H1 (cell line): ENCODE measurements at regions not wholly inside any gene's neighbourhood (a gene's known extent, or its start where the extent isn't known, plus 50 kb on each side); places are given as distances from the start of the nearest gene placed in this dataset.

ENCODE experiments used
- EP300 ChIP-seq, 2 experiments: IDR thresholded peaks; 1 replicate in 1 of 2; 2 replicates in 1 of 2; pipeline ENCODE4 v1.6.1; 2011 to 2012; ENCODE audit warnings: low read depth in 2 of 2, low read length in 2 of 2, mild to moderate bottlenecking in 2 of 2, borderline replicate concordance in 1 of 2, inconsistent platforms in 1 of 2, moderate library complexity in 1 of 2
- KDM5A ChIP-seq: fragments of 200-600 bp; IDR thresholded peaks from 2 replicates; pipeline ENCODE4 v1.7.1; 2012; ENCODE audit warnings: mild to moderate bottlenecking, low read length, inconsistent platforms, mixed read lengths
- POLR2A ChIP-seq, 2 experiments: IDR thresholded peaks; 1 replicate in 1 of 2; 2 replicates in 1 of 2; pipeline ENCODE4 v1.6.1; 2011; ENCODE audit warnings: low read depth in 2 of 2, low read length in 2 of 2, mild to moderate bottlenecking in 2 of 2; ENCODE audit errors: control extremely low read depth in 1 of 2
- RFX5 ChIP-seq: IDR thresholded peaks from 2 replicates; pipeline ENCODE4 v1.6.1; 2011; ENCODE audit warnings: low read depth, low read length, improper control_type of control experiment, borderline replicate concordance
- TF ChIP-seq, protein P1 (sequence below), 3 experiments: IDR thresholded peaks; 1 replicate in 2 of 3; 2 replicates in 1 of 3; pipeline versions ENCODE4 v1.5.1 to v1.6.1; 2011; ENCODE audit warnings: low read length in 3 of 3, mild to moderate bottlenecking in 3 of 3, inconsistent platforms in 2 of 3, low read depth in 1 of 3, moderate library complexity in 1 of 3; ENCODE audit not compliant: insufficient read depth in 1 of 3; ENCODE audit errors: control extremely low read depth in 1 of 3
- TF ChIP-seq, protein P2 (sequence below): IDR thresholded peaks from 2 replicates; pipeline ENCODE4 v1.6.1; 2011; ENCODE audit warnings: low read depth, mild to moderate bottlenecking, low read length; ENCODE audit not compliant: insufficient read depth

DNA sequence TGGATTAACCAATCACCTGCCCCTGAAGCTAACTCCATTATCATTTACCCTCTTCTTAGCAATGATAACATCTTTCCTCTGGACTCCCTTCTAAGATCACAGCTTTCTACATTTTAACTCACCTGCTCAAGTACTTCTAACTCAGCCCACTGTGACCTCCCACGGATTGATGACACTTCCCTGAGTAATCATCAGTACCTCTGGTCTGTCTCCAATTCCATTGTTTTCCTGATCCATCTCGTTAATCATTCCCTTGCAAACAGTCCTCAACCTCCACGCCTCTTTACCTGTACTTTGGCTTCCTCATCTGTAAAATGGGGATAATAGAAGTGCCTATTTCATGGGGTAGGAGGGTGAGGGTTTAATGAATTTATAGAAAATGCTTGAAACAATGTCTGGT lies 195.3 kb upstream of the APP start:
- TF ChIP-seq, protein P1, sequence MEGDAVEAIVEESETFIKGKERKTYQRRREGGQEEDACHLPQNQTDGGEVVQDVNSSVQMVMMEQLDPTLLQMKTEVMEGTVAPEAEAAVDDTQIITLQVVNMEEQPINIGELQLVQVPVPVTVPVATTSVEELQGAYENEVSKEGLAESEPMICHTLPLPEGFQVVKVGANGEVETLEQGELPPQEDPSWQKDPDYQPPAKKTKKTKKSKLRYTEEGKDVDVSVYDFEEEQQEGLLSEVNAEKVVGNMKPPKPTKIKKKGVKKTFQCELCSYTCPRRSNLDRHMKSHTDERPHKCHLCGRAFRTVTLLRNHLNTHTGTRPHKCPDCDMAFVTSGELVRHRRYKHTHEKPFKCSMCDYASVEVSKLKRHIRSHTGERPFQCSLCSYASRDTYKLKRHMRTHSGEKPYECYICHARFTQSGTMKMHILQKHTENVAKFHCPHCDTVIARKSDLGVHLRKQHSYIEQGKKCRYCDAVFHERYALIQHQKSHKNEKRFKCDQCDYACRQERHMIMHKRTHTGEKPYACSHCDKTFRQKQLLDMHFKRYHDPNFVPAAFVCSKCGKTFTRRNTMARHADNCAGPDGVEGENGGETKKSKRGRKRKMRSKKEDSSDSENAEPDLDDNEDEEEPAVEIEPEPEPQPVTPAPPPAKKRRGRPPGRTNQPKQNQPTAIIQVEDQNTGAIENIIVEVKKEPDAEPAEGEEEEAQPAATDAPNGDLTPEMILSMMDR (IDR thresholded peaks at IDR 0.05; ENCODE audit: control extremely low read depth in 1 of 3, insufficient read depth in 1 of 3, low read depth in 1 of 3, low read length in 3 of 3) = no peak
- TF ChIP-seq RFX5 (no peak), KDM5A (no peak), EP300 (IDR thresholded peaks at IDR 0.05; ENCODE audit: borderline replicate concordance in 1 of 2, low read depth in 2 of 2, low read length in 2 of 2) (no peak), POLR2A (IDR thresholded peaks at IDR 0.05; ENCODE audit: control extremely low read depth in 1 of 2, low read depth in 2 of 2, low read length in 2 of 2) (no peak)
- TF ChIP-seq, protein P2, sequence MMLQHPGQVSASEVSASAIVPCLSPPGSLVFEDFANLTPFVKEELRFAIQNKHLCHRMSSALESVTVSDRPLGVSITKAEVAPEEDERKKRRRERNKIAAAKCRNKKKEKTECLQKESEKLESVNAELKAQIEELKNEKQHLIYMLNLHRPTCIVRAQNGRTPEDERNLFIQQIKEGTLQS = no peak
